GM13976 (cell line): ENCODE measurements at regions not wholly inside any gene's neighbourhood (a gene's known extent, or its start where the extent isn't known, plus 50 kb on each side); places are given as distances from the start of the nearest gene placed in this dataset.
"Not testable (repeated sequence)": the region's sequence is repeated elsewhere in the genome, so short reads cannot be mapped to it uniquely, and the experiment has no call there.

Experiments
- DNase-seq: peaks from one replicate; pipeline ENCODE4 v3.0.0; 2012; ENCODE audit warnings: low spot score
- in situ Hi-C: fragments of 300-500 bp; cut with MboI; formaldehyde crosslinking; loops from one replicate; pipeline ENCODE4 v1.12.0; 2022; ENCODE audit warnings: low sequenced_read_pairs, mixed read lengths, inconsistent platforms; ENCODE audit not compliant: unreplicated experiment
- TF ChIP-seq, protein P1 (sequence below): IDR thresholded peaks from 2 replicates; pipeline ENCODE4 v1.5.1; 2012; ENCODE audit warnings: borderline replicate concordance, mild to moderate bottlenecking; ENCODE audit not compliant: insufficient read depth; ENCODE audit errors: extremely low read depth, missing control alignments, control extremely low read depth

DNA sequence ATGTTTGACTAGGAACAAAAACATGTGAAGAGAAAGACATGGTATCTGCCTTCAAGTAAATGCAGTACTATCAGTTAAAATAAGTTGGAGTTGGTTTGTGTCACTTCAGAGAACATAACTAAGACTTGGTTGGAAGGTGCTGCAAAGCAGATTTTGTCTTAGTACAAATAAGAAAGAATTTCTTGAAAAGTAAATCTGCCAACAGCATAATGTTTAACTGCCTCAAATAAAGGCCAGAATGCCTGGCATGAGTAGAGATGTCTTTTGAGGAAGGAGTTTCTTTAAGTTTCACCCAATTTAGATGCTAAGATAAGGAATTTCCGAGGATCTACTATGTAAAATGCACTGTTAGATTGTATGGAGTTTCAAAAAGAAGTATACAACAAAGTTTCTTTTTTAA is 409.7 kb downstream of the PIK3C3 start:
- in situ Hi-C loops = no loop called here
- TF ChIP-seq, protein P1, sequence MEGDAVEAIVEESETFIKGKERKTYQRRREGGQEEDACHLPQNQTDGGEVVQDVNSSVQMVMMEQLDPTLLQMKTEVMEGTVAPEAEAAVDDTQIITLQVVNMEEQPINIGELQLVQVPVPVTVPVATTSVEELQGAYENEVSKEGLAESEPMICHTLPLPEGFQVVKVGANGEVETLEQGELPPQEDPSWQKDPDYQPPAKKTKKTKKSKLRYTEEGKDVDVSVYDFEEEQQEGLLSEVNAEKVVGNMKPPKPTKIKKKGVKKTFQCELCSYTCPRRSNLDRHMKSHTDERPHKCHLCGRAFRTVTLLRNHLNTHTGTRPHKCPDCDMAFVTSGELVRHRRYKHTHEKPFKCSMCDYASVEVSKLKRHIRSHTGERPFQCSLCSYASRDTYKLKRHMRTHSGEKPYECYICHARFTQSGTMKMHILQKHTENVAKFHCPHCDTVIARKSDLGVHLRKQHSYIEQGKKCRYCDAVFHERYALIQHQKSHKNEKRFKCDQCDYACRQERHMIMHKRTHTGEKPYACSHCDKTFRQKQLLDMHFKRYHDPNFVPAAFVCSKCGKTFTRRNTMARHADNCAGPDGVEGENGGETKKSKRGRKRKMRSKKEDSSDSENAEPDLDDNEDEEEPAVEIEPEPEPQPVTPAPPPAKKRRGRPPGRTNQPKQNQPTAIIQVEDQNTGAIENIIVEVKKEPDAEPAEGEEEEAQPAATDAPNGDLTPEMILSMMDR = no peak
- DNase-seq = no peak

DNA sequence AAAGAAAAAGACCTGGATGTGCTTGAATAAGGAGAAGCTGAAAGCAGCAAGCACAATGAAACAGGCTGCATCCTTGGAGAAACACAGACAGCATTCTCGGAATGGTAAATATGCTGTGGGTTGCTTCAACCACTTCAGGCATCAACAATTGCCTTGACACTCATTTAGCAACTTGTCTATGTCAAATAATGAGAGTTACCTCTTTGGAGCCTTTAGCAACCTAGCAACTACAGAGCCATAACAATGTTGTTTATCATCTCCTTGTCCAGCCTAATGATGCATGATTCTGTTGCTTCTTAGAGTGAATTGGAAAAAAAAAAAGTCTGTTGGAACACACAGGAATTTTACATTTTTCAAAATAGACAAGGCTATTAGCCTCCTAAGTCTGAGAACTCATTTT is 410.6 kb downstream of the PIK3C3 start:
- no peak for DNase-seq
- in situ Hi-C loops = no loop called here
- TF ChIP-seq, protein P1 = no peak

DNA sequence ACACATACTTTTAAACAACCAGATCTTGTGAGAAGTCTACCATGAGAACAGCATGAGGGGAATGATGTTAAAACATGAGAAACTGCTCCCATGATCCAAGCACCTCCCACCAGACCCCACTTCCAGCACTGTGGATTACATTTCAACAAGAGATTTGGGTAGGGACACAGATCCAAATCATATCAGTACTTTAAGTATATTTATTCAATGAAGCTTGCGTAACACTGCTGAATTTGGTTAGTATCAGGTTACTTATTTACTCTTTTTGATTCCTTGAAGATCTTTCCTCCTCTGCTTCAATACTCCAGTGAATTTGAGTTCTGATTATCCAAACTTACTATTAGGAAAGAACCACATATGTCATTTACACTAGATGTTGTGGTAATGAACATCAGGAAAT is 418.6 kb downstream of the PIK3C3 start:
- DNase-seq = no peak
- in situ Hi-C loops = no loop called here

DNA sequence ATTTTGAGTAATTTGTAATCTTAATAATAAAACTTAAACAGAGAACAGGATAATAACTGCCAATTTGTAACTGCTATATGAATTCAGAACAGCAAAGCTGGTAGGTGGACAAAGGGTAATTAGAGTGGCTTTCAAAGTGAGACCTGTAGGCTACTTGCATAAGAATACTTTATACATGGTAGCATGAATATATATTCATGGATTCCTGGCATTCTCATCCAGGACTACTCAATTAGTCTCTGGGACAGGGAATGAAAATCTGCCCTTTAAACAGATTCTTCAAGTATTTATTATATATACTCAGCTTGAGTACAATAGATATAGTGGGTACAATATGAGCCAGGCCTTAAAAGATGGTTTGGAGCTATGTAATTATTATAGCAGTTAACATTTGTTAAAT is 419.9 kb downstream of the PIK3C3 start:
- no peak for DNase-seq
- in situ Hi-C loops = no loop called here
- TF ChIP-seq, protein P1 = no peak

More for the DNA sequence above, 418.6 kb downstream of the PIK3C3 start:
- TF ChIP-seq, protein P1 = no peak

DNA sequence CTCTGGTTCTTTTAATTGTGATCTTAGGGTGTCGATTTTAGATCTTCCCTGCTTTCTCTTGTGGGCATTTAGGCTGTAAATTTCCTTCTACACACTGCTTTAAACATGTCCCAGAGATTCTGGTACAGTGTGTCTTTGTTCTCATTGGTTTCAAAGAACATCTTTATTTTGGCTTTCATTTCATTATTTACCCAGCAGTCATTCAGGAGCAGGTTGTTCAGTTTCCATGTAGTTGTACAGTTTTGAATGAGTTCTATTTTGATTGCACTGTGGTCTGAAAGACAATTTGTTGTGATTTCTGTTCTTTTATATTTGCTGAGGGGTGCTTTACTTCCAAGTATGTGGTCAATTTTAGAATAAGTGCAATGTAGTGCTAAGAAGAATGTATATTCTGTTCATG is 423.8 kb downstream of the PIK3C3 start:
- in situ Hi-C loops, DNase-seq: not testable (repeated sequence)

DNA sequence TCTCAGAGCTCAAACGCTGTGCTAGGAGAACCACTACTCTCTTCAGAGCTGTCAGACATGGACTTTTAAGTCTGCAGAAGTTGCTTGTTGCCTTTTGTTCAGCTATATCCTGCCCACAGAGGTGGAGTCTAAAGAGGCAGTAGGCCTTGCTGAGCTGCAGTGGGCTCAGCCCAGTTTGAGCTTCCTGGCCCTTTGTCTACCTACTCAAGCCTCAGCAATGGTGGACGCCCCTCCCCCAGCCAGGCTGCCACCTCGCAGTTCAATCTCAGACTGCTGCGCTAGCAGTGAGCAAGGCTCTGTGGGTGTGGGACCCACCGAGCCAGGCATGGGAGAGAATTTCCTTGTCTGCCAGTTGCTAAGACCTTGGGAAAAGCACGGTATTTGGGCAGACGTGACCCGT is 426.2 kb downstream of the PIK3C3 start:
- in situ Hi-C loops, DNase-seq: not testable (repeated sequence)

DNA sequence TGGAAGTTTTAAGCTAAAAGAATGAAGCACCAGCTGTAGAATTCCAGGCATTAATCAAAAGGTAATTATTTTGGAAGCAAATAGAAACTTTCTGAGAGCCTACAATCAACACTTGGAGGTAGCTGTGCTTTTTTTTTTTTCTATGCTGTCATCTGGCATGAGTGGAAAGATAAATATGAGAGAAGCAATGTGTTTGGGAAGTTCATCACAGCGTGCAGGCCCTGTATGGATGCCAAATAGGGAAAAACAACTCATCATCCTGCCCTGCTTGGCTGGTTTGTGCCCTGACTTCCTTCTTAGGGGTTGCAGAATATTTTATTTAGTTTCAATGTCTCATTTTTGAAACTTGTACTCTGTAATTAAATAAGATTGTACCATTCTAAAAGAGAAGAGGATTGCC is 437.4 kb downstream of the PIK3C3 start:
- TF ChIP-seq, protein P1 = no peak
- in situ Hi-C loops = no loop called here
- no peak for DNase-seq

DNA sequence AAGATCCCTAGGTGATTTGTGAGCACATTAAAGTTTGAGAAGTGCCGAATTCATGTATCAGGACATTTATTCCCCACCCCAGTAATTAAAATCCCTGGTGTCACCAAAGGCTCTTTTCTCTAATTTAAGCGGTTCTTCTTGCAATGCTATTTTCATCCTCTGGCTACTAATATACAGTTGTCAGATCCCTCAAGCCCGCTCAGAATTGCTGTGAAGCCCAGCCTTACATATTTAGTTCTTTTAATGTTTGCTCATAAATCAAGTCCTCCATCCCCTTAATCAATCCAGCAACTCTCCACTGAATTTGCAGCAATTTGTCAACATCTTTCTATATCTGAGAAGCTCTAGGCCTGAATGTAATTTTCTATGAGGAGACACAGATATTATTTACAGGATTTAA is 437.9 kb downstream of the PIK3C3 start:
- in situ Hi-C loops = no loop called here
- DNase-seq = no peak
- TF ChIP-seq, protein P1 = no peak
